IMR-90 (cell line): ENCODE measurements at regions not wholly inside any gene's neighbourhood (a gene's known extent, or its start where the extent isn't known, plus 50 kb on each side); places are given as distances from the start of the nearest gene placed in this dataset.

Experiments
- ATAC-seq: fragments of 200-7000 bp; cut with Tn5 transposase; 2 replicates; pipeline ENCODE4 v1.9.1; 2020; ENCODE audit warnings: low read depth, mild to moderate bottlenecking, moderate library complexity
- BruUV-seq: library from RNA; stranded (reverse); fragments of 400-500 nt; replicated peaks from 2 replicates; lab custom pipeline; 2021; lab: Mats Ljungman, UMichigan
- CTCF ChIA-PET: fragments of 300-600 bp; formaldehyde crosslinking; extraction: SDS; loops from one replicate; lab custom pipeline; 2021; ENCODE audit warnings: antibody characterized with exemption; lab: Yijun Ruan, JAX
- POLR2A ChIA-PET: fragments of 300-600 bp; sonication (Branson Sonifier 250); formaldehyde crosslinking; loops from one replicate; lab custom pipeline; 2022; ENCODE audit warnings: antibody characterized with exemption; ENCODE audit not compliant: unreplicated experiment; lab: Charles Lee
- DNase-seq: peaks from one replicate; pipeline ENCODE4 v3.0.0; 2013
- H2AFZ ChIP-seq: replicated peaks from 2 replicates; pipeline ENCODE3; 2013; ENCODE audit warnings: low read length, mild to moderate bottlenecking; ENCODE audit not compliant: poor library complexity
- H2AK5ac ChIP-seq: 2 replicates; pipeline ENCODE4 v1.6.1; 2013; ENCODE audit warnings: low read depth, low read length, inconsistent platforms
- H2AK9ac ChIP-seq: replicated peaks from 2 replicates; pipeline ENCODE3; 2013; ENCODE audit warnings: mild to moderate bottlenecking, low read depth, low read length, moderate library complexity; ENCODE audit not compliant: poor library complexity
- H2BK120ac ChIP-seq: 2 replicates; pipeline ENCODE4 v1.6.1; 2013; ENCODE audit warnings: low read depth, low read length, inconsistent platforms
- H2BK15ac ChIP-seq: 3 replicates; pipeline ENCODE4 v1.6.1; 2013; ENCODE audit warnings: low read depth, low read length, inconsistent platforms
- H2BK20ac ChIP-seq: 2 replicates; pipeline ENCODE4 v1.6.1; 2013; ENCODE audit warnings: low read depth, mild to moderate bottlenecking, inconsistent platforms, low read length, moderate library complexity
- H2BK5ac ChIP-seq: 2 replicates; pipeline ENCODE4 v1.6.1; 2013; ENCODE audit warnings: mild to moderate bottlenecking, low read depth, low read length, inconsistent platforms; ENCODE audit not compliant: poor library complexity, severe bottlenecking
- H3K14ac ChIP-seq: replicated peaks from 2 replicates; pipeline ENCODE4 v1.6.1; 2013; ENCODE audit warnings: low read depth, low read length, inconsistent platforms
- H3K18ac ChIP-seq: 2 replicates; pipeline ENCODE4 v1.6.1; 2013; ENCODE audit warnings: low read depth, low read length, control low read depth
- H3K23ac ChIP-seq: 2 replicates; pipeline ENCODE4 v1.6.1; 2013; ENCODE audit warnings: low read depth, low read length, inconsistent platforms
- H3K27ac ChIP-seq: 2 replicates; pipeline ENCODE4 v1.5.1; 2013; ENCODE audit warnings: mild to moderate bottlenecking, control low read depth, low read length; ENCODE audit not compliant: insufficient read depth
- H3K27me3 ChIP-seq: 2 replicates; pipeline ENCODE4 v1.6.1; 2013; ENCODE audit warnings: low read length; ENCODE audit not compliant: control insufficient read depth, insufficient read depth
- H3K36me3 ChIP-seq: 2 replicates; pipeline ENCODE4 v1.6.1; 2013; ENCODE audit warnings: low read length, mixed read lengths; ENCODE audit not compliant: control insufficient read depth, insufficient read depth
- H3K4ac ChIP-seq: 2 replicates; pipeline ENCODE4 v1.6.1; 2013; ENCODE audit warnings: low read depth, low read length, inconsistent platforms
- H3K4me1 ChIP-seq: 2 replicates; pipeline ENCODE4 v1.6.1; 2013; ENCODE audit warnings: low read length, mixed read lengths; ENCODE audit not compliant: control insufficient read depth, insufficient read depth
- H3K4me2 ChIP-seq: 2 replicates; pipeline ENCODE4 v1.6.1; 2013; ENCODE audit warnings: low read depth, mild to moderate bottlenecking, control low read depth, low read length, moderate library complexity
- H3K4me3 ChIP-seq: 2 replicates; pipeline ENCODE4 v1.5.1; 2013; ENCODE audit warnings: low read depth, mild to moderate bottlenecking, control low read depth, low read length, moderate library complexity; ENCODE audit not compliant: insufficient read depth
- H3K56ac ChIP-seq: 2 replicates; pipeline ENCODE4 v1.6.1; 2013; ENCODE audit warnings: low read length, inconsistent platforms; ENCODE audit not compliant: insufficient read depth; ENCODE audit errors: extremely low read depth
- H3K79me1 ChIP-seq, 2 experiments: 2 replicates each; pipeline ENCODE4 v1.6.1; 2013; ENCODE audit warnings: low read length in 2 of 2, inconsistent platforms in 1 of 2, low read depth in 1 of 2
- H3K9ac ChIP-seq: 2 replicates; pipeline ENCODE4 v1.6.1; 2013; ENCODE audit warnings: low read depth, low read length, control low read depth
- H3K9me1 ChIP-seq: 2 replicates; pipeline ENCODE4 v1.6.1; 2013; ENCODE audit warnings: low read length, inconsistent platforms; ENCODE audit not compliant: insufficient read depth
- H3K9me3 ChIP-seq: 2 replicates; pipeline ENCODE4 v1.6.1; 2013; ENCODE audit warnings: low read length; ENCODE audit not compliant: control insufficient read depth, insufficient read depth
- H4K20me1 ChIP-seq: 2 replicates; pipeline ENCODE4 v1.6.1; 2013; ENCODE audit warnings: low read length, inconsistent platforms; ENCODE audit not compliant: insufficient read depth
- H4K5ac ChIP-seq: 2 replicates; pipeline ENCODE4 v1.6.1; 2013; ENCODE audit warnings: mild to moderate bottlenecking, low read depth, low read length, control low read depth
- H4K8ac ChIP-seq, 2 experiments: 2 replicates each; pipeline ENCODE4 v1.6.1; 2013; ENCODE audit warnings: low read depth in 2 of 2, low read length in 2 of 2, control low read depth in 1 of 2, inconsistent platforms in 1 of 2
- H4K91ac ChIP-seq: 2 replicates; pipeline ENCODE4 v1.6.1; 2013; ENCODE audit warnings: low read depth, low read length, inconsistent platforms; ENCODE audit not compliant: insufficient read depth
- BHLHE40 ChIP-seq: fragments of 150-350 bp; IDR thresholded peaks from 2 replicates; pipeline ENCODE4 v1.6.1; 2016; ENCODE audit warnings: mild to moderate bottlenecking, low read depth, low read length
- CEBPB ChIP-seq: IDR thresholded peaks from 2 replicates; pipeline ENCODE4 v1.6.1; 2012; ENCODE audit warnings: low read depth, low read length, improper control_type of control experiment
- CHD1 ChIP-seq: IDR thresholded peaks from 2 replicates; pipeline ENCODE4 v1.6.1; 2012; ENCODE audit warnings: low read depth, low read length, improper control_type of control experiment
- CTCF ChIP-seq: conservative IDR thresholded peaks from 2 replicates; pipeline ENCODE4 v1.5.1; 2012; ENCODE audit warnings: mild to moderate bottlenecking, low read depth, low read length, improper control_type of control experiment
- ELK1 ChIP-seq: fragments of 150-350 bp; IDR thresholded peaks from 2 replicates; pipeline ENCODE4 v1.6.1; 2016; ENCODE audit warnings: low read depth, mild to moderate bottlenecking, low read length, moderate library complexity, borderline replicate concordance
- FOS ChIP-seq: fragments of 150-350 bp; IDR thresholded peaks from 2 replicates; pipeline ENCODE4 v1.6.1; 2016; ENCODE audit warnings: low read depth, low read length
- MAFK ChIP-seq: IDR thresholded peaks from 2 replicates; pipeline ENCODE4 v1.6.1; 2012; ENCODE audit warnings: low read depth, low read length, improper control_type of control experiment
- MAZ ChIP-seq: IDR thresholded peaks from 2 replicates; pipeline ENCODE4 v1.6.1; 2012; ENCODE audit warnings: low read depth, mild to moderate bottlenecking, low read length, improper control_type of control experiment, moderate library complexity, borderline replicate concordance
- MXI1 ChIP-seq: IDR thresholded peaks from 2 replicates; pipeline ENCODE4 v1.6.1; 2012; ENCODE audit warnings: low read depth, mild to moderate bottlenecking, low read length, moderate library complexity, borderline replicate concordance
- NFE2L2 ChIP-seq: fragments of 150-350 bp; IDR thresholded peaks from 2 replicates; pipeline ENCODE4 v1.6.1; 2016; ENCODE audit warnings: low read depth, mild to moderate bottlenecking, low read length
- POLR2A ChIP-seq: IDR thresholded peaks from 2 replicates; pipeline ENCODE4 v1.6.1; 2012; ENCODE audit warnings: mild to moderate bottlenecking, low read depth, low read length
- RAD21 ChIP-seq: IDR thresholded peaks from 2 replicates; pipeline ENCODE4 v1.6.1; 2012; ENCODE audit warnings: low read length, improper control_type of control experiment
- RCOR1 ChIP-seq: IDR thresholded peaks from 2 replicates; pipeline ENCODE4 v1.6.1; 2012; ENCODE audit warnings: mild to moderate bottlenecking, low read length, improper control_type of control experiment; ENCODE audit not compliant: insufficient replicate concordance
- RFX5 ChIP-seq: IDR thresholded peaks from 2 replicates; pipeline ENCODE4 v1.8.0; 2012; ENCODE audit warnings: low read depth, mild to moderate bottlenecking, low read length, moderate library complexity
- SMC3 ChIP-seq: fragments of 150-350 bp; IDR thresholded peaks from 2 replicates; pipeline ENCODE4 v1.6.1; 2016; ENCODE audit warnings: low read depth, mild to moderate bottlenecking, antibody characterized with exemption, low read length, moderate library complexity
- USF2 ChIP-seq: fragments of 150-350 bp; IDR thresholded peaks from 2 replicates; pipeline ENCODE4 v1.6.1; 2017; ENCODE audit warnings: mild to moderate bottlenecking, antibody characterized with exemption, low read length, low read depth
- WGBS, 2 experiments: methylation state at CpG; one replicate each; pipeline versions ENCODE4 v1.1.5 to v1.1.7; 2013; ENCODE audit warnings: missing lambda C conversion rate in 2 of 2; ENCODE audit not compliant: insufficient read length in 1 of 2; ENCODE audit errors: extremely low coverage in 2 of 2; 5-methylcytosine and 5-hydroxymethylcytosine counted together
- dilution Hi-C: fragments of 300-500 bp; cut with HindIII; formaldehyde crosslinking; loops from one replicate; pipeline ENCODE4 v1.14.3; 2018; ENCODE audit warnings: low sequenced_read_pairs; ENCODE audit not compliant: unreplicated experiment
- in situ Hi-C: fragments of 300-500 bp; cut with MboI; formaldehyde crosslinking; loops from 3 replicates; pipeline ENCODE4 v1.14.3; 2019; ENCODE audit warnings: low sequenced_read_pairs, inconsistent platforms, mixed read lengths
- intact Hi-C: fragments of 100-400 bp; cut with micrococcal nuclease; formaldehyde crosslinking; loops from 2 replicates; pipeline ENCODE4 v1.10.0; 2022

GRCh38 chr12:95384785-95385184, 89.2 kb upstream of the METAP2 start:
- Histone ChIP-seq H3K4ac (no peak overlapping the region), H3K9me1 (no peaks in the 10 kb centered on the region), H2BK120ac (no peak overlapping the region), H3K14ac (no peak overlapping the region), H3K27me3 (no peaks in the 10 kb centered on the region; the same call in 1 of the 2 replicates), H3K23ac (no peak overlapping the region), H4K20me1 (no peaks in the 10 kb centered on the region), H3K36me3 (no peaks in the 10 kb centered on the region), H3K27ac (no peak overlapping the region), H2BK5ac (no peak overlapping the region), H4K91ac (no peak overlapping the region), H3K56ac (no peak overlapping the region), H2AK9ac (no peak overlapping the region), H4K5ac (no peak overlapping the region), H4K8ac (no peak overlapping the region), H3K9me3 (no peaks in the 10 kb centered on the region), H3K4me3 (no peak overlapping the region), H3K4me1 (peaks cover 2% of the 10 kb centered on the region; the same call in 1 of the 2 replicates), H2AK5ac (no peak overlapping the region), H2BK20ac (no peak overlapping the region), H2AFZ (no peak overlapping the region), H3K18ac (no peak overlapping the region), H3K4me2 (no peak overlapping the region), H2BK15ac (no peak overlapping the region), H3K9ac (no peak overlapping the region), H3K79me1 (no peaks in the 10 kb centered on the region)
- in situ Hi-C loops, result no loop called here
- CTCF ChIA-PET, result interaction anchor here (0.6 kb wide), 1 partner anchor 71 kb away, joined by 3 read pairs; no protein-coding TSS in a partner anchor
- BruUV-seq, result no TSS peak
- dilution Hi-C loops, result no loop called here
- ATAC-seq (no peak), DNase-seq (no peak)
- intact Hi-C loops, result no loop called here
- TF ChIP-seq USF2, result no peak
- TF ChIP-seq ELK1, result no peak
- no peak for TF ChIP-seq NFE2L2
- no peak for TF ChIP-seq MAZ
- TF ChIP-seq MXI1, result no peak
- TF ChIP-seq BHLHE40, result no peak
- TF ChIP-seq RCOR1, result no peak
- TF ChIP-seq CHD1, result no peak
- TF ChIP-seq MAFK, result no peak
- no peak for TF ChIP-seq CTCF
- no peak for TF ChIP-seq FOS
- TF ChIP-seq CEBPB, result no peak
- no peak for TF ChIP-seq RAD21
- TF ChIP-seq SMC3, result no peak
- no peak for TF ChIP-seq POLR2A
- no peak for TF ChIP-seq RFX5
- POLR2A ChIA-PET, result interaction anchor here (0.7 kb wide), 1 partner anchor 12 kb away, joined by 8 read pairs; no protein-coding TSS in a partner anchor
- WGBS, 2 experiments, result 83% methylated on average over 1 of the region's 5 CpGs; no CpG with 5 or more reads in 1 of the 2 experiments
